Fibroblast of lung (primary cell): ENCODE measurements at regions not wholly inside any gene's neighbourhood (a gene's known extent, or its start where the extent isn't known, plus 50 kb on each side); places are given as distances from the start of the nearest gene placed in this dataset.
"Not testable (repeated sequence)": the region's sequence is repeated elsewhere in the genome, so short reads cannot be mapped to it uniquely, and the experiment has no call there.

Source experiments
- DNase-seq, 2 donors: peaks; one replicate each; pipeline versions ENCODE4 v3.0.0 to v3.0.0-alpha.2; 2010; ENCODE audit warnings: low read depth in 2 of 2
- H2AFZ ChIP-seq: 2 replicates; pipeline ENCODE4 v1.5.1; 2012; ENCODE audit warnings: low read length, control low read depth, inconsistent platforms
- H3K27ac ChIP-seq: 2 replicates; pipeline ENCODE4 v1.5.1; 2011; ENCODE audit warnings: low read length, control low read depth; ENCODE audit not compliant: insufficient read depth
- H3K27me3 ChIP-seq: 2 replicates; pipeline ENCODE4 v1.5.1; 2011; ENCODE audit warnings: mild to moderate bottlenecking, low read length; ENCODE audit not compliant: control insufficient read depth, insufficient read depth
- H3K36me3 ChIP-seq: 2 replicates; pipeline ENCODE4 v1.5.1; 2011; ENCODE audit warnings: low read length; ENCODE audit not compliant: control insufficient read depth, insufficient read depth
- H3K4me1 ChIP-seq: 2 replicates; pipeline ENCODE4 v1.5.1; 2011; ENCODE audit warnings: low read length; ENCODE audit not compliant: control insufficient read depth, insufficient read depth; ENCODE audit errors: extremely low read depth
- H3K4me2 ChIP-seq: 2 replicates; pipeline ENCODE4 v1.5.1; 2011; ENCODE audit warnings: low read length, control low read depth; ENCODE audit not compliant: insufficient read depth; ENCODE audit errors: extremely low read depth
- H3K4me3 ChIP-seq, 4 experiments: fragments of 200-600 bp in 1 of 4; sonication (generic) in 1 of 4; replicated peaks in 1 of 4; 2 replicates each; pipeline ENCODE4 v1.5.1; 2011 to 2016; ENCODE audit warnings: low read length in 4 of 4, low read depth in 3 of 4, mild to moderate bottlenecking in 3 of 4, control low read depth in 2 of 4, inconsistent platforms in 1 of 4, mixed read lengths in 1 of 4; ENCODE audit not compliant: insufficient read depth in 1 of 4; ENCODE audit errors: control extremely low read depth in 1 of 4
- H3K79me2 ChIP-seq: 2 replicates; pipeline ENCODE4 v1.5.1; 2012; ENCODE audit warnings: mild to moderate bottlenecking, low read length, inconsistent platforms; ENCODE audit not compliant: control insufficient read depth, insufficient read depth
- H3K9ac ChIP-seq: 2 replicates; pipeline ENCODE4 v1.5.1; 2011; ENCODE audit warnings: mild to moderate bottlenecking, low read length, control low read depth; ENCODE audit not compliant: insufficient read depth
- H3K9me3 ChIP-seq: 2 replicates; pipeline ENCODE4 v1.5.1; 2012; ENCODE audit warnings: low read depth, low read length; ENCODE audit not compliant: control insufficient read depth, insufficient read depth
- H4K20me1 ChIP-seq: 2 replicates; pipeline ENCODE4 v1.5.1; 2011; ENCODE audit warnings: low read length; ENCODE audit not compliant: control insufficient read depth, insufficient read depth; ENCODE audit errors: extremely low read depth
- EZH2 ChIP-seq: IDR thresholded peaks from 2 replicates; pipeline ENCODE4 v1.5.1; 2012; ENCODE audit warnings: low read length, control low read depth, mild to moderate bottlenecking; ENCODE audit errors: missing control alignments
- TF ChIP-seq, protein P1 (sequence below), 2 donors: IDR thresholded peaks in 1 of 2; conservative IDR thresholded peaks in 1 of 2; 1 replicate in 1 of 2; 2 replicates in 1 of 2; pipeline ENCODE4 v1.5.1; 2011 to 2012; ENCODE audit warnings: low read length in 2 of 2, control low read depth in 1 of 2, inconsistent platforms in 1 of 2, low read depth in 1 of 2, mild to moderate bottlenecking in 1 of 2

DNA sequence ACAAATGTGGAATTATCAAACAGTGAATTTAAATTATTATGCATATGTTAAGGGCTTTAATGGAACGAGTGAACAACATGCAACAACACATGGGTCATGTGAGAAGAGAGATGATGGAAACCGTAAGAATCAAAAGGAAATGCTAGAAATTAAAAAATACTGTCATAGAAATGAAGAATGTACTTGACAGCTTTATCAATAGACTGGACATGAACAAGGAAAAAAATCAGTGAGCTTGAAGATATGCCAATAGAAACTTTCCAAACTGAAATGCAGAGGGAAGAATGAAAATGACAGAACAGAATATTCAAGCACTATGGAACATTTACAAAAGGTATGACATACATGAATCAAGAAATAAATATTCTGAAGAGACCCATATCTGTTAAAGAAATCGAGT is 117.7 kb upstream of the KCNJ3 start:
- Histone ChIP-seq H3K4me3 (no peak overlapping the region), H3K36me3 (no peaks in the 10 kb centered on the region)
- no peak for TF ChIP-seq EZH2
- TF ChIP-seq, protein P1, sequence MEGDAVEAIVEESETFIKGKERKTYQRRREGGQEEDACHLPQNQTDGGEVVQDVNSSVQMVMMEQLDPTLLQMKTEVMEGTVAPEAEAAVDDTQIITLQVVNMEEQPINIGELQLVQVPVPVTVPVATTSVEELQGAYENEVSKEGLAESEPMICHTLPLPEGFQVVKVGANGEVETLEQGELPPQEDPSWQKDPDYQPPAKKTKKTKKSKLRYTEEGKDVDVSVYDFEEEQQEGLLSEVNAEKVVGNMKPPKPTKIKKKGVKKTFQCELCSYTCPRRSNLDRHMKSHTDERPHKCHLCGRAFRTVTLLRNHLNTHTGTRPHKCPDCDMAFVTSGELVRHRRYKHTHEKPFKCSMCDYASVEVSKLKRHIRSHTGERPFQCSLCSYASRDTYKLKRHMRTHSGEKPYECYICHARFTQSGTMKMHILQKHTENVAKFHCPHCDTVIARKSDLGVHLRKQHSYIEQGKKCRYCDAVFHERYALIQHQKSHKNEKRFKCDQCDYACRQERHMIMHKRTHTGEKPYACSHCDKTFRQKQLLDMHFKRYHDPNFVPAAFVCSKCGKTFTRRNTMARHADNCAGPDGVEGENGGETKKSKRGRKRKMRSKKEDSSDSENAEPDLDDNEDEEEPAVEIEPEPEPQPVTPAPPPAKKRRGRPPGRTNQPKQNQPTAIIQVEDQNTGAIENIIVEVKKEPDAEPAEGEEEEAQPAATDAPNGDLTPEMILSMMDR (conservative IDR thresholded peaks at IDR 0.05 in 1 of 2, IDR thresholded peaks at IDR 0.05 in 1 of 2; ENCODE audit: low read depth in 1 of 2, low read length in 2 of 2), result no peak

DNA sequence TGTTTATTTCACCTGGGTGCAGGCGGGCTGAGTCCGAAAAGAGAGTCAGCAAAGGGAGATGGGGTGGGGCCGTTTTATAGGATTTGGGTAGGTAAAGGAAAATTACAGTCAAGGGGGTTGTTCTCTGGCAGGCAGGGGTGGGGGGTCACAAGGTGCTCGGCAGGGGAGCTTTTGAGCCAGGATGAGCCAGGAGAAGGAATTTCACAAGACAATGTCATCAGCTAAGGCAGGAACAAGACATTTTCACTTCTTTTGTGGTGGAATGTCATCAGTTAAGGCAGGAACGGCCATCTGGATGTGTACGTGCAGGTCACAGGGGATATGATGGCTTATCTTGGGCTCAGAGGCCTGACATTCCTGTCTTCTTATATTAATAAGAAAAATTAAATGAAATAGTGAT is 115.8 kb upstream of the KCNJ3 start:
- not testable (repeated sequence) for H3K36me3 ChIP-seq, H3K4me3 ChIP-seq, H3K9ac ChIP-seq, H3K27me3 ChIP-seq, H2AFZ ChIP-seq, DNase-seq, H3K79me2 ChIP-seq, H4K20me1 ChIP-seq, H3K27ac ChIP-seq, H3K4me2 ChIP-seq, H3K9me3 ChIP-seq, H3K4me1 ChIP-seq

More for the DNA sequence above, 117.7 kb upstream of the KCNJ3 start:
- Histone ChIP-seq H2AFZ (no peak overlapping the region), H3K27me3 (no peaks in the 10 kb centered on the region), H3K4me1 (no peaks in the 10 kb centered on the region), H3K27ac (no peak overlapping the region), H3K9me3 (no peaks in the 10 kb centered on the region), H3K4me2 (no peak overlapping the region), H3K9ac (no peak overlapping the region), H4K20me1 (no peaks in the 10 kb centered on the region), H3K79me2 (no peaks in the 10 kb centered on the region)
- no peak for DNase-seq

DNA sequence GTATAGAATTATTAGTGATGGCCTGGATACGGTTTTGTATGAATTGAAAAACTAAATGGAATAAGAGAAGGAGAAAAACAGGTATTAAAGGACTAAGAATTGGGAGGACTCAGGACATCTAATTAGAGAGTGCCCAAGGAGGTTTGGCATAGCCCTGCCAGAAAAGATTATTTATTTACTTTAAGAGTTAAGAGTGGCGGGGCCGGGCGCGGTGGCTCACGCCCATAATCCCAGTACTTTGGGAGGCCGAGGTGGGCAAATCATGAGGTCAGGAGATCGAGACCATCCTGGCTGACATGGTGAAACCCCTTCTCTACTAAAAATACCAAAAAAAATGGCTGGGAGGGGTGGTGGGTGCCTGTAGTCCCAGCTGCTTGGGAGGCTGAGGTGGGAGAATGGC is 115.2 kb upstream of the KCNJ3 start:
- not testable (repeated sequence) for DNase-seq, H3K27me3 ChIP-seq, H3K36me3 ChIP-seq, H3K9ac ChIP-seq, H3K9me3 ChIP-seq, H3K27ac ChIP-seq, H2AFZ ChIP-seq, H3K4me1 ChIP-seq, H4K20me1 ChIP-seq, H3K4me3 ChIP-seq, H3K4me2 ChIP-seq, H3K79me2 ChIP-seq

DNA sequence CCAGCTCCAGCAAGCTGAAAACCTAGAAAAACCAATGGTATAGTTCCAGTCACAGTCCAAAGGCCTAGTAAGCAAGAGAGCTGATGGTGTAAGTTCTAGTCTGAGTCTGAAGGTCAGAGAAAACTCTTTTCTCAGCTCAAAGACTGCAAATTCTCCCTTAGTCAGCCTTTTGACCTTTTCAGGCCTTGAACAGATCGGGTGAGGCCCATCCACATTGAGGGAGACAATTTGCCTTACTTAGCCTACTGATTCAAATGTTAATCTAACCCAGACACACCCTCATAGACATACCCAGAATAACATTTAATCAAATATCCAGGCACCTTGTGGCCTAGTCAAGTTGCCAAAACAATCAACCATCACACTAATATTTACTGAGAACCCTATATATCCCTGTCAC is 110.8 kb upstream of the KCNJ3 start:
- Histone ChIP-seq H3K79me2 (no peaks in the 10 kb centered on the region), H3K9ac (no peak overlapping the region), H3K4me2 (no peak overlapping the region), H4K20me1 (no peaks in the 10 kb centered on the region), H3K27ac (no peak overlapping the region), H3K4me1 (no peaks in the 10 kb centered on the region), H2AFZ (no peak overlapping the region), H3K4me3 (no peak overlapping the region), H3K36me3 (no peaks in the 10 kb centered on the region), H3K27me3 (no peaks in the 10 kb centered on the region), H3K9me3 (no peaks in the 10 kb centered on the region)
- no peak for DNase-seq
- TF ChIP-seq, protein P1 (conservative IDR thresholded peaks at IDR 0.05 in 1 of 2, IDR thresholded peaks at IDR 0.05 in 1 of 2; ENCODE audit: low read depth in 1 of 2, low read length in 2 of 2), result no peak
- TF ChIP-seq EZH2, result no peak
